IPS-18a (cell line): ENCODE measurements at regions not wholly inside any gene's neighbourhood (a gene's known extent, or its start where the extent isn't known, plus 50 kb on each side); places are given as distances from the start of the nearest gene placed in this dataset.

Experiments used
- H3K27ac ChIP-seq: one replicate; pipeline ENCODE4 v1.5.1; 2013; ENCODE audit warnings: low read length
- H3K27me3 ChIP-seq: one replicate; pipeline ENCODE4 v1.6.1; 2013; ENCODE audit warnings: mild to moderate bottlenecking, low read length; ENCODE audit not compliant: control insufficient read depth, insufficient read depth
- H3K36me3 ChIP-seq: one replicate; pipeline ENCODE4 v1.6.1; 2013; ENCODE audit warnings: low read depth, low read length; ENCODE audit not compliant: control insufficient read depth
- H3K4me1 ChIP-seq: one replicate; pipeline ENCODE4 v1.6.1; 2013; ENCODE audit warnings: low read depth, low read length; ENCODE audit not compliant: control insufficient read depth
- H3K4me3 ChIP-seq: one replicate; pipeline ENCODE4 v1.5.1; 2013; ENCODE audit warnings: low read length
- H3K9ac ChIP-seq: one replicate; pipeline ENCODE4 v1.6.1; 2013; ENCODE audit warnings: mild to moderate bottlenecking, low read length, moderate library complexity
- H3K9me3 ChIP-seq: one replicate; pipeline ENCODE4 v1.6.1; 2013; ENCODE audit warnings: low read depth, low read length; ENCODE audit not compliant: control insufficient read depth

DNA sequence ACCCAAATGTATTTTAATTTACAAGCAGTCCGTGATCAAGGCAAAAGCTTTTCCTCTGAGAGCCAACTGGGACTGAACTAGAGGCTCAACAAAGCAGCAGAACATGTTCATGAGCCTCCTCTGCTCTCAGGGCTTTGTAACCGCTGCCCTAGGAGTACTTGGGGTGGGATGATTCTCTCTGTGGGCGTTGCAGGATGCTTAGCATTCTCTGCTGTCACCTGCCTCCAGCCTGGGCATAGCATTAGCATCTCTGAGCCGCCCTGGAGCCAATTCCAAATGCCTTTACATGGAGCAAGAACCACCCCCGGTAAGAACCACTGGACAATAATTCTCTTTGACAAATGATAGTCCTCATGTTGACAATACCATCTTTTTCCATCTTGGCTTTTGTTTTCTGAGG is 237.6 kb upstream of the CDH4 start:
- Histone ChIP-seq H3K27ac (no peak overlapping the region), H3K4me3 (no peak overlapping the region), H3K4me1 (peaks cover 5% of the 10 kb centered on the region), H3K9ac (no peak overlapping the region), H3K27me3 (peaks cover 18% of the 10 kb centered on the region), H3K36me3 (no peaks in the 10 kb centered on the region), H3K9me3 (no peaks in the 10 kb centered on the region)

DNA sequence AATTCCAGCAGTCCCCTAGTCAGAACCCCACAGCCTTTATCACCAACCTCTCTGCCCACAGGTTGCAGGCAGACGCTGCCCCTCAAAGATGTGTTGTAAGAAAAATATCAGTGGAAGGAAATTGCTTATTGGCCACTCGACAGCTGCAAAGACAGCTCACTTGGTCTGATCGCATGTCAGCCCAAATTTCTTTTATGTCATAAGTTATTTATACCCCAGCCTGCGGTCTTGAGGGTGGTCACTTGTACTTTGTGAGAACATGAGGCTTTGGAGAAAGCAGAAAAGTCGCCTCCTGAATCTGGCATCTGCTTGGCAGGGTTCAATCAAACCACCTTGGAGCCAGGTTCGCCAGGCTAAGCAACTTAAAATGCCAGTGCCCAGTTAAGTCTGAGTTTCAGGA is 236.5 kb upstream of the CDH4 start:
- peaks cover 18% of the 10 kb centered on the region for H3K27me3 ChIP-seq
- H3K9ac ChIP-seq: no peak overlapping the region
- H3K9me3 ChIP-seq: no peaks in the 10 kb centered on the region
- peaks cover 5% of the 10 kb centered on the region for H3K4me1 ChIP-seq
- no peaks in the 10 kb centered on the region for H3K36me3 ChIP-seq
- no peak overlapping the region for H3K27ac ChIP-seq
- no peak overlapping the region for H3K4me3 ChIP-seq

GRCh38 chr20:61019322-61019721 is 232.7 kb upstream of the CDH4 start:
- H3K27me3 ChIP-seq: peaks cover 6% of the 10 kb centered on the region
- H3K9me3 ChIP-seq: no peaks in the 10 kb centered on the region

DNA sequence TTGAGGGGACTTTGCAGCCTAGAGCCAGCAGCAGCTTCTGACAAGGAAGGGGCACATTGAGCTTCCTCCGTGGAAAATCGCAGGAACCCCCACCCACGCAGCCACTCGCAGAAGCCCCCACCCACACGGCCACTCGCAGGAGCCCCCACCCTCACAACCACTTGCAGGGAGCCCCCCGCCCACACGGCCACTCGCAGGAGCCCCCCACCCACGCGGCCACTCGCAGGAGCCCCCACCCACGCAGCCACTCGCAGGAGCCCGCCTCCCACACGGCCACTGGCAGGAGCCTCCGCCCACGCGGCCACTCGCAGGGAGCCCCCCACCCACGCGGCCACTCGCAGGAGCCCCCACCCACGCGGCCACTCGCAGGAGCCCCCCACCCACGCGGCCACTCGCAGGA is 228.4 kb upstream of the CDH4 start:
- Histone ChIP-seq H3K4me1 (no peaks in the 10 kb centered on the region), H3K4me3 (no peak overlapping the region), H3K9me3 (no peaks in the 10 kb centered on the region), H3K9ac (no peak overlapping the region), H3K36me3 (no peaks in the 10 kb centered on the region), H3K27ac (no peak overlapping the region), H3K27me3 (peaks cover 21% of the 10 kb centered on the region)

More at GRCh38 chr20:61019322-61019721, 232.7 kb upstream of the CDH4 start:
- Histone ChIP-seq H3K27ac (no peak overlapping the region), H3K9ac (no peak overlapping the region), H3K36me3 (no peaks in the 10 kb centered on the region), H3K4me1 (peaks cover 2% of the 10 kb centered on the region), H3K4me3 (no peak overlapping the region)

- H3K4me3 ChIP-seq: no peak overlapping the region
- no peak overlapping the region for H3K9ac ChIP-seq
- no peaks in the 10 kb centered on the region for H3K36me3 ChIP-seq
- no peak overlapping the region for H3K27ac ChIP-seq
- peaks cover 21% of the 10 kb centered on the region for H3K27me3 ChIP-seq
- no peaks in the 10 kb centered on the region for H3K9me3 ChIP-seq
- H3K4me1 ChIP-seq: no peaks in the 10 kb centered on the region
These were observed 227.7 kb upstream of the CDH4 start for GRCh38 chr20:61024390-61024789.

DNA sequence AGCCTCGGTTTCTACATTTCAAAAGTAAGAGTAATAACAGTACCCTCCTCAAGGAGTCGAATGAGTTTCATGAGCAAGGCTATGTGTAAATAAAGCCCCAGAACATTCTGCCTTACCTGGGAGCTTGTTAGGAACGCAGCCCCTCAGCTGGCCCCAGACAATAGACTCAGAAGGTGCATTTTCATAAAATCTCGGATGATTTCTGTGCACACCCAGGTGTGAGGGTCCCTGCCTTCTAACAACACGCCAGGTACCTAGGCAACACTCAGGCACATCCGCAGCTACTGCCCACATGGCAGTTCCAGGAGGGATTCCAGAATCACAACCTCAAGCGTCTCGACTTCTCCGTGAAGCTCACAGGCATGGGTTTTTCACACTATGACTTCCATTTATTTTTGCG is 226.5 kb upstream of the CDH4 start:
- H3K4me3 ChIP-seq: no peak overlapping the region
- no peak overlapping the region for H3K9ac ChIP-seq
- no peaks in the 10 kb centered on the region for H3K36me3 ChIP-seq
- H3K27me3 ChIP-seq: peaks cover 27% of the 10 kb centered on the region
- no peaks in the 10 kb centered on the region for H3K9me3 ChIP-seq
- H3K27ac ChIP-seq: no peak overlapping the region
- no peaks in the 10 kb centered on the region for H3K4me1 ChIP-seq

- Histone ChIP-seq H3K27me3 (peaks cover 29% of the 10 kb centered on the region), H3K36me3 (no peaks in the 10 kb centered on the region), H3K27ac (no peak overlapping the region), H3K4me1 (no peaks in the 10 kb centered on the region), H3K9ac (no peak overlapping the region), H3K9me3 (no peaks in the 10 kb centered on the region), H3K4me3 (no peak overlapping the region)
These were observed 225.9 kb upstream of the CDH4 start for GRCh38 chr20:61026173-61026572.

GRCh38 chr20:61026731-61027130 is 225.3 kb upstream of the CDH4 start:
- Histone ChIP-seq H3K4me1 (no peaks in the 10 kb centered on the region), H3K36me3 (no peaks in the 10 kb centered on the region), H3K4me3 (no peak overlapping the region), H3K9ac (no peak overlapping the region), H3K27ac (no peak overlapping the region), H3K9me3 (no peaks in the 10 kb centered on the region), H3K27me3 (peaks cover 29% of the 10 kb centered on the region)

- peaks cover 29% of the 10 kb centered on the region for H3K27me3 ChIP-seq
- H3K36me3 ChIP-seq: no peaks in the 10 kb centered on the region
- H3K27ac ChIP-seq: no peak overlapping the region
- no peaks in the 10 kb centered on the region for H3K9me3 ChIP-seq
- no peak overlapping the region for H3K4me3 ChIP-seq
- no peaks in the 10 kb centered on the region for H3K4me1 ChIP-seq
- H3K9ac ChIP-seq: no peak overlapping the region
These were observed 224.8 kb upstream of the CDH4 start for GRCh38 chr20:61027218-61027617.

DNA sequence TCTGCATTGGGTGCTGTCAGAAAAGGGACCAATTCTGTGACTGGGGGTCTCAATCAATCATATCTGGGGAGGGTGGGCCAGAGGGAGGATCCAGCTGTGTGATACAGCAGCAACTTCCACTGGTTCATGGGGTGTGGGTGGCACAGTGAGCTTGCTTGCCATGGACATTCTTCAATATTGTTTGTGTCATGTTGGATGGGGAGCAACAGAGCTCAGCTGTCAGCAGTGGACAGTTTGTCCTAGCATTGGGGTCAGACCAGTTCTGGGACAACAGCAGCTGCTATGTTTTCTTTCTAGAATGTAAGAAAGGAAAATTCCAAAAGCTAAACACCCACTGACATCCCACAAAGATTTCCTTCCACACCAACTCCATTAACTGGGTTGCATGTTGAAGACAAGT is 221.9 kb upstream of the CDH4 start:
- Histone ChIP-seq H3K27me3 (peaks cover 27% of the 10 kb centered on the region), H3K9ac (no peak overlapping the region)

DNA sequence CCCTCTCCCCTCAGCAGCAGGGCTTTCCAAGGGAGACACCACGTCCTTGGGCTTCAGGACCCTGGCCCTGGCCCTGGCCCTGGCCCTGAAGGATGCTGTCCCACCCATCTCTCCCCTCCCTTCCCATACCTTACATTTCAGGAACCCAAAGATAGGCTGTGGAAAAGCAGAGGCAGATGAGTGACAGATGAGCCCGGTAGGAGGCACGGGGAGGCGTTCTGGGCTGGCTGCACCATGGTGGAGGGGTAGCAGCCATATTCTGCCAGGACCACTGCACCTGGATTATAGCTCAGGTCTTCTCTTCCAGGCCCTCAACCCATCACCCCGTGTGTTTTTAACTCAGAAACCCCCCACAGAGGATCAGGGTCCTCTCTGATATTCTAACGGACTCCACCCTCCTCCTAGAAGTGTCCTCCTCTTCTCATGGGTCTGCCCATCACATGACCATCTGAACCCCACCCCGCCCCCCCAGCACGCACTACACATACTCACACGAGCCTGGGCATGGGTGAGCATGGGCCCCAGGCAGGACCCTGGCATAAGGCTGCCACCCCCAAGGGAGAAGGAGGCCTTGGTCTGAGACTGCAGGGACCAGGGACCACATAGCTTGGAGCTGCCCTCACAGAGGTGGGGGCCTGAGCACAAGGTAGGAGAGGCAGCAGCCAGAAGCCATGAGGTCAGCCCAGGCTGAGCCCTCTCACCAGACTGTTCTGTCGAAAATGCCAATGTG is 220.8 kb upstream of the CDH4 start:
- no peaks in the 10 kb centered on the region for H3K36me3 ChIP-seq

More for the DNA sequence above, 221.9 kb upstream of the CDH4 start:
- Histone ChIP-seq H3K4me1 (no peaks in the 10 kb centered on the region), H3K36me3 (no peaks in the 10 kb centered on the region), H3K9me3 (no peaks in the 10 kb centered on the region), H3K4me3 (no peak overlapping the region), H3K27ac (no peak overlapping the region)

DNA sequence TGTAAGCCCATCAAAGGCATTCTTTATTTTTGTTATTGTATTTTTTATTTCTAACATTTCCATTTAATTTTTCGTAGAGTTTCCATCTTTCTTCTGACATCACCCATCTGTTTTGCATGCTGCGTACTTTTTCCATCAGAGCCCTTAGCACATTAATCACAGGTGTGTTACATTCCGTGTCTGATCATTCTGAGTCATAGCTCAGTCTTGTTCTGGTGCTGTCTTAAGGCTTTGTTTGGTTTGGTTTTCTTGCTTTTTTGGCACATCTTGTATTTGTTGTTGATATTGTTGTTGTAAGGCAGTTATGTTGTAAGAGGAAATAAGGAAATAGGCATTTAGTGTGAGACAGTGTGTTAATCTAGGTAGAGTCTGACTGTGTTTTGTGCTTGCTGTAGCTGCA is 214.6 kb upstream of the CDH4 start:
- Histone ChIP-seq H3K4me3 (no peak overlapping the region), H3K4me1 (no peaks in the 10 kb centered on the region), H3K27me3 (peaks cover 28% of the 10 kb centered on the region), H3K27ac (no peak overlapping the region), H3K9me3 (no peaks in the 10 kb centered on the region), H3K9ac (no peak overlapping the region), H3K36me3 (no peaks in the 10 kb centered on the region)

More for the DNA sequence above, 220.8 kb upstream of the CDH4 start:
- H3K4me1 ChIP-seq: no peaks in the 10 kb centered on the region
- H3K4me3 ChIP-seq: no peak overlapping the region
- no peaks in the 10 kb centered on the region for H3K9me3 ChIP-seq
- no peak overlapping the region for H3K9ac ChIP-seq
- H3K27ac ChIP-seq: no peak overlapping the region
- peaks cover 29% of the 10 kb centered on the region for H3K27me3 ChIP-seq
